ENCODE measurements at regions not wholly inside any gene's neighbourhood (a gene's known extent, or its start where the extent isn't known, plus 50 kb on each side); places are given as distances from the start of the nearest gene placed in this dataset.

- H3K79me2 ChIP-seq (replicated peaks; ENCODE audit: insufficient read depth), result no peaks in the 10 kb centered on the region
- no peak overlapping the region for H3K27ac ChIP-seq (ENCODE audit: low read depth)
- H3K4me2 ChIP-seq, result no peak overlapping the region
- Mint-ChIP-seq H3K9me3 (no peaks in the 10 kb centered on the region), H3K27ac (no peak overlapping the region; the same call in 1 of the 2 replicates), H3K4me1 (peaks cover 28% of the 10 kb centered on the region), H3K4me3 (no peak overlapping the region), H3K36me3 (ENCODE audit: low read depth) (no peaks in the 10 kb centered on the region), H3K27me3 (ENCODE audit: insufficient read depth, low read depth, poor library complexity) (peaks cover 2% of the 10 kb centered on the region)
- TF ChIP-seq EZH2 (IDR thresholded peaks at IDR 0.05; ENCODE audit: low read depth, unreplicated experiment) (no peak), REST (IDR thresholded peaks at IDR 0.05; ENCODE audit: unreplicated experiment) (no peak), CREB1 (CRISPR knock-in tag; IDR thresholded peaks at IDR 0.05; ENCODE audit: low read depth) (no peak), NANOG (IDR thresholded peaks at IDR 0.05; ENCODE audit: borderline replicate concordance) (no peak), EZH2phosphoT487 (IDR thresholded peaks at IDR 0.05; ENCODE audit: unreplicated experiment) (no peak)
- H3K36me3 ChIP-seq (ENCODE audit: insufficient read depth), result no peaks in the 10 kb centered on the region
- H4K20me1 ChIP-seq (replicated peaks; ENCODE audit: insufficient read depth), result no peaks in the 10 kb centered on the region
- H2AFZ ChIP-seq, result no peak overlapping the region
- H3K9me2 ChIP-seq (ENCODE audit: insufficient read depth), result no peaks in the 10 kb centered on the region
- peaks cover 29% of the 10 kb centered on the region for H3K4me1 ChIP-seq (ENCODE audit: insufficient read depth)
- no peaks in the 10 kb centered on the region for H3K27me3 ChIP-seq (ENCODE audit: insufficient read depth)
- no peaks in the 10 kb centered on the region for H3F3A ChIP-seq (replicated peaks; ENCODE audit: low read depth)
- no peak for ATAC-seq
- H3K4me3 ChIP-seq, result no peak overlapping the region
- no peak for DNase-seq (ENCODE audit: low spot score)
Observed at GRCh38 chr1:239817276-239817675, 274.4 kb upstream of the FMN2 start.

DNA sequence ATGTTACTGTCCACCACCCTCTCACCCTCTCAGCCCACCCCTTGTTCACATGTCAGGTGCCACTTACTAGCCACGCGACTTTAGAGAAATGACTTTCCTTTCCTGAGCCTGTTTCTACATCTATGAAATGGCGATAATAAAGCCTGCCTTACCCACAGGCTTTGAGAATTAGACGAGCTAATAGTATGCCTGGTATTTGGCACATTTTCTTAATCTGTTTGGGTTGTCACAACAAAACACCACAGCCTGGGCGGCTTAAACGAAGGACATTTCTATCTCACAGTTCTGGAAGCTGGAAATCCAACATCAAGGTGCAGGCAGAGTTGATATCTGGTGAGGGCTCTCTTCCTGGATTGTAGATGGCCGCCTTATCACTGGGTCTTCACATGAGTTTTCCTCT is 273.9 kb upstream of the FMN2 start:
- no peaks in the 10 kb centered on the region for H3K36me3 Mint-ChIP-seq (ENCODE audit: low read depth)
- H3K9me3 Mint-ChIP-seq, result no peaks in the 10 kb centered on the region
- Histone ChIP-seq H4K20me1 (replicated peaks; ENCODE audit: insufficient read depth) (no peaks in the 10 kb centered on the region), H3K27ac (ENCODE audit: low read depth) (no peak overlapping the region), H3K4me1 (ENCODE audit: insufficient read depth) (peaks cover 29% of the 10 kb centered on the region), H3K4me2 (no peak overlapping the region), H3K27me3 (ENCODE audit: insufficient read depth) (no peaks in the 10 kb centered on the region), H3K79me2 (replicated peaks; ENCODE audit: insufficient read depth) (no peaks in the 10 kb centered on the region), H2AFZ (no peak overlapping the region), H3F3A (replicated peaks; ENCODE audit: low read depth) (no peaks in the 10 kb centered on the region), H3K4me3 (no peak overlapping the region), H3K9me2 (ENCODE audit: insufficient read depth) (no peaks in the 10 kb centered on the region), H3K36me3 (ENCODE audit: insufficient read depth) (no peaks in the 10 kb centered on the region)
- no peak overlapping the region for H3K27ac Mint-ChIP-seq
- TF ChIP-seq EZH2phosphoT487 (IDR thresholded peaks at IDR 0.05; ENCODE audit: unreplicated experiment), result no peak
- no peak overlapping the region for H3K4me3 Mint-ChIP-seq
- no peak for ATAC-seq
- DNase-seq (ENCODE audit: low spot score), result no peak
- peaks cover 2% of the 10 kb centered on the region for H3K27me3 Mint-ChIP-seq (ENCODE audit: insufficient read depth, low read depth, poor library complexity)
- H3K4me1 Mint-ChIP-seq, result peaks cover 27% of the 10 kb centered on the region

GRCh38 chr1:239819096-239819495 is 272.6 kb upstream of the FMN2 start:
- Histone ChIP-seq H3K4me3 (no peak overlapping the region), H4K20me1 (replicated peaks; ENCODE audit: insufficient read depth) (no peaks in the 10 kb centered on the region), H3K27me3 (ENCODE audit: insufficient read depth) (no peaks in the 10 kb centered on the region), H3K4me1 (ENCODE audit: insufficient read depth) (peaks cover 20% of the 10 kb centered on the region), H3K79me2 (replicated peaks; ENCODE audit: insufficient read depth) (no peaks in the 10 kb centered on the region), H2AFZ (no peak overlapping the region), H3K4me2 (no peak overlapping the region), H3F3A (replicated peaks; ENCODE audit: low read depth) (no peaks in the 10 kb centered on the region), H3K27ac (ENCODE audit: low read depth) (no peak overlapping the region), H3K36me3 (ENCODE audit: insufficient read depth) (no peaks in the 10 kb centered on the region), H3K9me2 (ENCODE audit: insufficient read depth) (no peaks in the 10 kb centered on the region)
- H3K9me3 Mint-ChIP-seq, result no peaks in the 10 kb centered on the region
- DNase-seq (ENCODE audit: low spot score) (peak; percentile 64), ATAC-seq (peak; percentile 48)
- peaks cover 25% of the 10 kb centered on the region for H3K4me1 Mint-ChIP-seq
- no peaks in the 10 kb centered on the region for H3K36me3 Mint-ChIP-seq (ENCODE audit: low read depth)
- H3K27ac Mint-ChIP-seq, result no peak overlapping the region
- H3K27me3 Mint-ChIP-seq (ENCODE audit: insufficient read depth, low read depth, poor library complexity), result peaks cover 2% of the 10 kb centered on the region
- no peak overlapping the region for H3K4me3 Mint-ChIP-seq
- TF ChIP-seq EZH2 (IDR thresholded peaks at IDR 0.05; ENCODE audit: low read depth, unreplicated experiment) (no peak), ZNF331 (CRISPR knock-in tag; IDR thresholded peaks at IDR 0.05; ENCODE audit: low read depth) (no peak), REST (IDR thresholded peaks at IDR 0.05; ENCODE audit: unreplicated experiment) (no peak), NANOG (IDR thresholded peaks at IDR 0.05; ENCODE audit: borderline replicate concordance) (no peak), CREB1 (CRISPR knock-in tag; IDR thresholded peaks at IDR 0.05; ENCODE audit: low read depth) (no peak), CTCF (conservative IDR thresholded peaks at IDR 0.05; ENCODE audit: low read depth in 2 of 2) (peak; percentile 72 to 82), STAT1 (IDR thresholded peaks at IDR 0.05; ENCODE audit: unreplicated experiment) (no peak)
- TF ChIP-seq, protein P1, sequence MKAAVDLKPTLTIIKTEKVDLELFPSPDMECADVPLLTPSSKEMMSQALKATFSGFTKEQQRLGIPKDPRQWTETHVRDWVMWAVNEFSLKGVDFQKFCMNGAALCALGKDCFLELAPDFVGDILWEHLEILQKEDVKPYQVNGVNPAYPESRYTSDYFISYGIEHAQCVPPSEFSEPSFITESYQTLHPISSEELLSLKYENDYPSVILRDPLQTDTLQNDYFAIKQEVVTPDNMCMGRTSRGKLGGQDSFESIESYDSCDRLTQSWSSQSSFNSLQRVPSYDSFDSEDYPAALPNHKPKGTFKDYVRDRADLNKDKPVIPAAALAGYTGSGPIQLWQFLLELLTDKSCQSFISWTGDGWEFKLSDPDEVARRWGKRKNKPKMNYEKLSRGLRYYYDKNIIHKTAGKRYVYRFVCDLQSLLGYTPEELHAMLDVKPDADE (IDR thresholded peaks at IDR 0.05), result no peak

Data from GM23338 (cell line).